H4 (cell line): ENCODE measurements at regions not wholly inside any gene's neighbourhood (a gene's known extent, or its start where the extent isn't known, plus 50 kb on each side); places are given as distances from the start of the nearest gene placed in this dataset.
"Not testable (repeated sequence)": the region's sequence is repeated elsewhere in the genome, so short reads cannot be mapped to it uniquely, and the experiment has no call there.

Experiments used
- DNase-seq: peaks from one replicate; pipeline ENCODE4 v3.0.0-alpha.2; 2015; ENCODE audit warnings: low spot score

DNA sequence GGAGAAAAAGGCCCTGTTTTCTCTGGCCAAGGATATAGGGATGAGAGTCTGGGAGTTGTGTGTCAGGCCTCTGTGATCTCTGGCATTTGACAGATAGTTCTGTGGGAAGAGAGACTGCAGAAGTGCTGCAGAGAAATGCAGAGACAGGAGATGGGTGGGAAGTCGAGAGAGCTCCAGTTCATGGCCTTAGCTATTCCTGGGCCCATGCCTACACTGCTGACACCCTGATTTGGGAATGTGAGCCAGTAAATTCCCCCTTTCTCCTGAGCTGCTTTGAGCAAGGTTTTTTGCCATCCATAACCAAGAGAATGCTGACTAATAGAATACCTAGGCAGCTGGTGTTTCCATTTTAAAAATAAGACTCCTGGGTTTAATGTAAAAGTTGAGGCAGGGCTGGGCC lies 59.3 kb downstream of the EBLN2 start:
- DNase-seq: no peak

DNA sequence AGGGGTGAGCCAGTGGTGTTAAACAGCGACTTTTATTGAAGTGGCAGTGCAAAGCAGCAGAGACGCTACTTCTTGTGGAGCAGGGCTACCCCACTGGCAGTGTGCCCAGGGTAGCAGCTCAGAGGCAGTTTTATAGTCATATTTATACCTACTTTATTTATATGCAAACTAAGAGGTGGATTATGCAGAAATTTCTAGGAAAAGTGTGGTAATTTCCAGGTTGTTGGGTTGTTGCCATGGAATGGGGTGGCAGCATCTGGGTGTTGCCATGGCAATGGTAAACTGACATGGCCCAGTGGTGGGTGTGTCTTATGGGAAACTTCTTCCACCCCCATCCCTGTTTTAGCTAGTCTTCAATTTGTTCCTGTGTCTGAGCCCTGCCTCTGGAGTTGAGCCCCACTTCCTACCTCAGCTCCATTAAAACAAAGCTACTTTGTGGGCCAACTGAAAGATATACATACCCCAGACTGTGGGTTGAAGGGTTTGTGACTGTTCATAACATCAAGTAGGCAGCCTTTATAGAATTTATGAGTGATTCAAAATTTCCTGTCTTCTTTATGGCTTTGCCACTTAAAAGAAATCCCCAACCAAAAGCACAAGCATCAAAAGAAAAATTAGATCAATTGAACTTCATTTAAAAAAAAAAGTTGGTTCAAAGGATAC lies 60.3 kb downstream of the EBLN2 start:
- no peak for DNase-seq

DNA sequence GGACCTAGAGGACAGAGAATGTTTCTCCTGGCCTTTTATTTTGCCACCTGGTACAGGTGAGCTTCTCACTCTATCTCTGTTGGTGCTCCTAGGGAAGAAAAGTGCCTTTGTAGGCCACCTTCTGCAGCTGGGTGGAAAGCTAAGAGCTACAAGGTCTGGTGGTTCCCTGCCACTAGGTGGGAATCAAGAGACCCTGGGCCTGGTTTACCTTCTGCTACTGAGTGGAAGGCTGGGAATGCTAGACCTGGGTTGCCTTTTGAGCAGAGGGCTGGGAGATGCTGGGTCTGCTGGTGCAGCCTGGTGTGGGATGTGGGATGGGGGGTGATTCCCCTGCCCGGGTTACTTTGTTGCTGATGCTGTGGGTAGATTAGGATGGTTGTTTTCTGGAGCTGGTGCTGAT lies 72.6 kb downstream of the EBLN2 start:
- DNase-seq: no peak

DNA sequence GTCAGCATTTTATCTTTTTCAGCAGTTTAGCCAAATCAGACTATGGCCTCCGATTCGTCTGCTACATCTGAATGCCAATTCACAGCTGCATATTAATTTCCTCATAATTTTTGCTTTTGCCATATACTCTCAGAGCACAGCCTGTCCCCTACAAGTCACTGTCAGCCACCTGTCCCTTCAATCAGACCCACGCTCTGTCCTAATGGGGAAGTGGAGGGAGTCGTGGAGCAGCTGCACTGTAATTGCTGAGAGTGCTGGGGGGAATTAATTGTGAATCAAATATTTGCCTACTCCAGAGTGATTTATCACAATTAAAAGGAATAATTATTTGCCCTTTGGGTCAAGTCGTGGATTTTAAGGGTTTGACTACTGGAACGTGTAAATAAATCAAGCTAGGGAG lies 75.5 kb downstream of the EBLN2 start:
- no peak for DNase-seq

DNA sequence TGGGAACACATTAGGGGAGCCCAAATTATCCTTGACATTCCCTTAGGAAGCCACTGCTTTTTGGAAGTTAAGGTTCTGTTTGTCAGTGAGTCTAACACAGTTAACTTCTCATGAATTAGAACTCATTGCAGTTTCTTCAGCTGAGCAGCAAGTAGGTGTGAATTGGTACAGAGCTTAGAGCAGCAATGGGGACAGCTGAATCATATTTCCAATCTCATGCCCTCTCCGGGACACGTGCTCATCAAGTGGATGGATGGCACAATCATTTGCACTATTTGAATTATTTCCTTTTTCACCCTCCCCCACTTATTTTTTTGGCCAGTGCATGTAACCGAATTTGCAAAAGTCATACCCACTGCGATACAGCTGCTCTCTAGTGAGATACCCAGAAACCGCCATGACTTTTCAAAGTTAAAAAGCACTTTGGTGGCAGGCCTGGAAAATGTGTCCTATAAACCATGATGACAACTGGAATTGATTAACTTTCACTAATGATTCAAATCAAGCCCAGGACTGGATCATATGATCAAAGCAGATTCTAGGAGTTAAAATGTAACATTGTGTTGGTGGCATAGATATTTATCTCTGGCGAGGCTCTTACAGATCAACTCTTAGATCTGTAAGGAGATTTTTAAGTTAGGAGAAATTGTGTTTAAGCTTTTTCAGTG lies 76.4 kb downstream of the EBLN2 start:
- no peak for DNase-seq

DNA sequence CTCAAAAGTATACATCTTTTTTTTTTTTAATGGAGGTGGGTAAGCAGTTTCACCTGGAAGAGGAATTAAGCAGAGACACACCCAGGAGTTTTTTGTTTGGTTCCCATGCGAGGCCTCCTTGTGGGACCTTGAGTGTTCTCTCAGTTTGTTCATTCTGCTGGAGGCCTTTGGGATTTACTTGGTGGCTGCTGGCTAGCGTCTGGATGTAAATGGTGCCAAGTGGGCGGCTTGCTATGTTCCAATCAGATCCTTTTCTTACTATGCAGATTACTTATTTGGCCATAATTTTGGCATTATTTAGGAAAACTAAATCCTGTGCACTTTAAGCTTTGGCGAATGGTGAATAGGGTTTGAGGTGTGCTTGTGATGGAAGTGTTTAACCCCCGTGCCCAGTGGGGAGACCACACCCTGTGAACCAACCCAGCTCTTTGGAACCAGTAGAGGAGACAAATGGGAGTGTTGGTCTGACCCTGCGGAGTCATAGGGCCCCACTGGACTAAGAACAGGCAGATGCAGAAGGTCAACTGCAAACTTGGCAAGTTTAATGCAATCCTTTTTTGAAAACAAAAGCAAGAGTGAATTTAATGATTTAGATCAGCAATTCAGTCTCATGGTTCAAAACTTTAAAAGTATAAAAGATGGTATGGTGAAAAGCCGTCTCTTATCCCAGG lies 79.4 kb downstream of the EBLN2 start:
- DNase-seq: no peak

DNA sequence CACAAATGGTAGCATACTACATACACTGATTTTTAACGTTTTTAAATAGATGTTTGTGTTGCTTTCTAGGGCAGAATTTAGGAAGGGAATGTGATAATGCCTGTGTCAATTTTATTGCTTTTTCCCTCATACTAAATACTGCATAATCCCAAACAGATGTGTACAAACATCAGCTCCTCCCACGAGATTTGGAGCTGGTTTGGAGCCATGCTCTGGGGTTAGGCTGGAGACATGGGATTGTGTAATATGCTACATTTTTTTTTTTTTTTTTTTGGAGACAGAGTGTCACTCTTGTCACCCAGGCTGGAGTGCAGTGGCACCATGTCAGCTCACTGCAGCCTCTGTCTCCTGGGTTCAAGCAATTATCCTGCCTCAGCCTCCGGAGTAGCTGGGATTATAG lies 80.1 kb downstream of the EBLN2 start:
- no peak for DNase-seq

DNA sequence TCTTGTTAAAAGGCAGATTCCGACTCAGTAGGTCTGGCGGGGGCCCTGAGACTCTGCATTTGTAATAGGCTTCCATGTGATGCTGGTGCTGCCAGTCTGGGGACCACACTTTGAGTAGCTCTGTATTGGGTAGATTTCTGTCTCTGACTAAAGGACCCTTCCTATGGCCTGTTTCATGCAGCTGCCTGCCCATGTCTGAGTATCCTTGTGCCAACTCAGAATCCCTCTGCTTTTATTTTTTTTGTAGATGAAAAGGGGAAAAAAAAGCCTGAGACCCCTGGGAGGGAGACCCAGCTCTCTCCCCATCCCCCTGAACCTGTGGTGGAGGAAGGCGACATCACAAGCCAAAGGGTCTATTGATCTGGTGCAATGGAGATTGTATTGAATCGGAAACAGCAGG lies 81.9 kb downstream of the EBLN2 start:
- no peak for DNase-seq

DNA sequence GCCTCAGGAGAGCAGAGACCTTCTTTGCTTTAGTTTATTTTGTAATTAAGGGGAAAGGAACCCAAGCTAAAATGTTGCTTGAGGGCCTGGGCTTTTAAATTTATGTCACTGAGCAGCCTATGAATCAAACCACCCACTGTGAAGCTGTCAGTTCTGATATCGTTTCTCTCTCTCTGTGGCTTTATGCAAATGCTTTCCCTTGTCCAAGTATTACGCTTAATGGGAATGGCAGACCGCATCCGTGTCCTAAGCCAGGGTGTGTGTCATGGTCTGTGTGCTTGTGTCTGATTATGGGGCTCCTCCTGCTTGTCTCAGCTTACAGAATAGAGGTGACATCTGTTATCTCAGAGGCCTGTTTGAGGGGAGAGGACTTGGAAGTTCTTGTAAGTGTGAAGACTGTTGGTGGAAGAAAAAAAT lies 82.4 kb downstream of the EBLN2 start:
- DNase-seq: peak; percentile 37

DNA sequence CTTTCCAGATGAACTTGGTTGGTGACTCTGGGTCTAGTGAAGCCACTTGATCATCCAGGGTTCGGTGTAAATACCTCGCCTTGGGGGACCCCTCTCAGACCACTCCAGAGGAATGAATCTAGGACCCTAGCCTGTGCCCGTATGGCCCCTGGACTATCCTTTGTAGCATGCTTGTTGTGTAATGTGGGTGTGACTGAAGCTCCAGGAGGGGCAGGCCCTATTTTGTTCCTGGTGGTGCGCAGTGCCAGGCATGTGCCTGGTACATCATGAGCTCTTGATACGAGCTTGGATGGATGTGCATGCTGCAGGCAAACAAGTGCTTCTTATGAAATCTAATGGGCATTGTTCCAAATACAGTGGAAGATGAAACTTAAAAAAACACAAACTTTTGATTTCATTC lies 82.8 kb downstream of the EBLN2 start:
- DNase-seq: no peak

DNA sequence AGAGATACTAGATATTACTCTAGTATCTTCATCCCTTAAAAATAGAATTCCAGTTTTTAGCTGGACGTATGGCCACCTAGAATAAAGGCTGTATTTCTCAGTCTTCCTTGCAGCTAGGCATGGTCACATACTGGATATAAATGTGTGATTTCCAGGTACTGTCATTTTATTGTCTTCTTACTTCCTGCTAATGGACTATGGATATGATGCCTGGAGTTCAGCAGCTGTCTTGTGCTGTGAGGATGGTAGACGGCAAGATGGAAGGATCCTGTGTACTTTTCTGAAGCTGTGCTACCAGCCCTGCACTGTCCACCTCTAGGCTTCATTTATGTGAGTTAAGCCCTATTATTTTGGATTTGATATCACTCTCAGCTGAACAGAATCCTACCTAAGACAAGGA lies 83.4 kb downstream of the EBLN2 start:
- DNase-seq: no peak

DNA sequence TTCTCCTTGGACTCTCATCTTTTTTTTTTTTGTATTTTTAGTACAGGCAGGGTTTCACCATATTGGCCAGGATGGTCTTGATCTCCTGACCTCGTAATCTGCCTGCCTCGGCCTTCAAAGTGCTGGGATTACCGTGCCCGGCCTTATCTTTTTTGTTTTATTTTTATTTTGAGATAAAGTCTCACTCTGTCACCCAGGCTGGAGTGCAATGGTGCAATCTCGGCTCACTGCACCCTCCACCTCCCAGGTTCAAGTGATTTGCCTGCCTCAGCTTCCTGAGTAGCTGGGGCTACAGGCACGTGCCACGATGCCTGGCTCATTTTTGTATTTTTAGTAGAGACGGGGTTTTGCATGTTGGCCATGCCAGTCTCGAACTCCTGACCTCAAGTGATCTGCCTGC lies 86.0 kb downstream of the EBLN2 start:
- DNase-seq: not testable (repeated sequence)

DNA sequence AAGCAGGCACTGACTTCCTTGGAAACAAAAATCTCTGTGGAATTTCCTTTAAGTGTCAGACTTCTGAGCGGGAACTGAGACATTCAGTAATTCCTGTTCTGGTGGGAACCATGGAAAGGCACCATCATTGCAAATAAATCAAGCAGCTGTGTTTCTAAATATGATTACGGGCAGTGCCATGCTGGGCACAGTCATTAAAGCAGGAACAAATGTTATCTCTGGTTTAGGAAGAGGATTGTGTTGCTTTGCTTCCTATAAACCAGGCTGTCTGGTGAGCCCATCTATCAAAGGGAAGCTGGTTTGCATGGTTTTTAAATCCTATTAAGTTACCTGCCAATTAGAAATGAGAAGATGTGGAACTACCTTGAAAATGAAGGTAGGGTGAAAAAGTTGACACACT lies 86.7 kb downstream of the EBLN2 start:
- no peak for DNase-seq

DNA sequence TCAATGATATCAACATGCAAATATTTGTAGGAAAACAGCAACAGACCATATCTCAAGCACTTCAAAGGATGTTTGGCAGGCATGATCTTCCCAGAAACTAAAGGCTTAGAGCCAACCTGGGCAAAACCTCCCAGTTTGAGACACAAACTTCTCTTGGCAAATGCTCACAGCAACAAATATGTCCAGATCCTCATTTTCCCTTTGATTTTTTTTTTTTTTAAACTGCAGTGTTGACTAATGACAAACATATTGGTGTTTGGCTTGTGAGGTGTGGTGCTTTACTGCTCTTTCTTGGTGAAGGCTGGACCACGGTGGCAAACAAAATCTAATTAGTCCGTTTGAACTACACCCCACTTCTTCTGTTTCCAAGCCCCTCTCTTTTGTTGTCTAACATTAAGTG lies 87.2 kb downstream of the EBLN2 start:
- no peak for DNase-seq

DNA sequence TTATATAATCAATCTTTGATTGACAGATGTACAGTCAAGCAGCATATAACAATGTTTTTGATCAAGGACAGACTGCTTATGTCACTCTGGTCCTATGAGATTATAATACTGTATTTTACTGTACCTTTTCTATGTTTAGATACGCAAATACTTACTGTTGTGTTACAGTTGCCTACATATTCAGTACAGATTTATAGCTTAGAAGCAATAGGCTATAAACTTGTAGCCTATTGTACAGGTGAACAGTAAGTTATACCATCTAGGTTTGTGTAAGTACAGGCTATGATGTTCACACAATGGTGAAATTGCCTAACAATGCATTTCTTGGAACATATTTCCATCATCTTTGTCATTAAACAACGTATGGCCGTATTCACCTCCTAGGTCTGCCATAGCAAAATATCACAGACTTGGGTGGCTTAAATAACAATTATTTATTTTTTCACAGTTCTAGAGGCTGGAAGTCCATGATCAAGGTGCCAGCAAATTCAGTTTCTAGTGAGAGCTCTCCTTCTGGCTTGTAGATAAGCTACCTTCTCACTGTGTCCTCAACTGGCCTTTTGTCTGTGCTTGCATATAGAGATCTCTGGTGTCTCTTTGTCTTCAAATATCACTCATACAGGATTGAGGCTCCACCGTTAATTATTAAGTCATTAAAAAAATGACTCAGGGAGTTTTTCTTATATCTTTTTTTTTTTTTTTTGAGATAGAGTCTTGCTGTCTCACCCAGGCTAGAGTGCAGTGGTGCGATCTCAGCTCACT lies 89.1 kb downstream of the EBLN2 start:
- no peak for DNase-seq

DNA sequence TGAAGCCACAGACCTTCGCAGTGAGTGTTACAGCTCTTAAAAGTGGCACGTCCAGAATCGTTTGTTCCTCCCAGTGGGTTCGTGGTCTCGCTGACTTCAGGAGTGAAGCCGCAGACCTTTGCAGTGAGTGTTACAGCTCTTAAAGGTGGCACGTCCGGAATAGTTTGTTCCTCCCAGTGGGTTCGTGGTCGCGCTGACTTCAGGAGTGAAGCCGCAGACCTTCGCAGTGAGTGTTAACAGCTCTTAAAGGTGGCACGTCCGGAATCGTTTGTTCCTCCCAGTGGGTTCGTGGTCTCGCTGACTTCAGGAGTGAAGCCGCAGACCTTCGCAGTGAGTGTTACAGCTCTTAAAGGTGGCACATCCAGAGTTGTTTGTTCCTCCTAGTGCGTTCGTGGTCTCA lies 91.1 kb downstream of the EBLN2 start:
- not testable (repeated sequence) for DNase-seq

DNA sequence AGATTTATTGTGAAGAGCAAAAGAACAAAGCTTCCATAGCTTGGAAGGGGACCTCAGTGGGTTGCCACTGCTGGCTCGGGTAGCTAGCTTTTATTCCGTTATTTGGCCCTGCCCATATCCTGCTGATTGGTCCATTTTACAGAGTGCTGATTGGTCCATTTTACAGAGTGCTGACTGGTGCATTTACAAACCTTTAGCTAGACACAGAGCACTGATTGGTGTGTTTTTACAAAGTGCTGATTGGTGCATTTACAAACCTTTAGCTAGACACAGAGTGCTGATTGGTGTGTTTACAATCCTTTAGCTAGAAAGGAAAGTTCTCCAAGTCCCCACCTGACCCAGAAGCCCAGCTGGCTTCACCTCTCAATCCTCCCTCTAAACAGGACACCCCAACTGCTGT lies 91.6 kb downstream of the EBLN2 start:
- DNase-seq: not testable (repeated sequence)

DNA sequence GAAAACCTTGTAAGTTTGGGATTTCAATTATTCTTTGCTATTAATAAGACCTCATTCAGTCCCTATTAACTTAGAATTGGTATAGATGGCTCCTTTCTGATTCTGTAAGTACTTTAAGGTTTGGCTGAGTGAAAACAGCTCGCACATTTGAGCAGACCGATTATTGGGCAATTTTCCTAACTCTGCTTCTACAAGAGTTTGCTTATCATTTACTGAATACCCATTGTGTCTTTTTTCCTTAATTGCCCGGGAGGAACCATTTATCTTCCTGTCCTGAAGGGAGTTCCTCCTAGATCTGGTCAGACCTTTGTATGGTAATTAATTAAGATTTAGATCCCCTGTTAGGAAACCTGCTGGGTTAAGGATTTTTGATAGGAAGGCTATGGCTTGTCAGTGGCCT lies 92.8 kb downstream of the EBLN2 start:
- DNase-seq: not testable (repeated sequence)

DNA sequence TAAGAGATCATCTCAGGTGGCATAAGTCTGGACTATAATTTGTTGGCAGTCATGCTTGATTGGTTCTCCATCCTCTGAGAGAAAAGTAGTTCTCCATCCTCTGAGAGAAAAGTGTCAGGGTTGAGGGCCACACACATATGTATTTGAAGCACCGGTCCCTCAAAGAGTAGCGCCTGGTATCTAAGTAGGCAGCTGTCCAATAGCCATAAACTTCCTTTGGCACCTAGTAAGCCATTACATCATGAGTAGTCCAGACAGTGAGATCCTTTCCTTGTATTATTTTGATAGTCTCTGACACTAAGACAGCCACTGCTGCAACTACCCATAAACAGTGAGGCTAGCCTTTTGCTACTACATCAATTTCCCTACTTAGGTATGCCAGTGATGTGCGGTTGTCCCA lies 94.0 kb downstream of the EBLN2 start:
- not testable (repeated sequence) for DNase-seq

DNA sequence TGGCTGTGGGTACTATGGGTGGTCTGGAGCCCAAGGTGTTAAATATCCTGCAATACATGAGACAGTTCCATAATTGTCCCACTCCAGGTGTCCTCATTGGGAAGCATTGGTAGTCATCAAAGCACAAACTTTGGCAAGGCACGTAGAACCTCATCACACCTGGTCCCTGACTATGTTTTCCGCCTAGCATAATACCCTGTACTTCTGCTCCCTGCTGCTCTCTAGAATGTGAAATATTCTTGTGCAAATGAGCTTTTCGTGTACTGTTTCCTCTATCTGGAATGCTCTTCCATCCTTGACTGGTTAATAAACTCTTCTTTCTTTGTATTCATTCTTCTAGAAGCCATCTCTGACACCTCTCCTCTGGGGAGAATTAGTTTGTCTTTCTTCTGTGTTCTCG lies 103.2 kb downstream of the EBLN2 start:
- no peak for DNase-seq

DNA sequence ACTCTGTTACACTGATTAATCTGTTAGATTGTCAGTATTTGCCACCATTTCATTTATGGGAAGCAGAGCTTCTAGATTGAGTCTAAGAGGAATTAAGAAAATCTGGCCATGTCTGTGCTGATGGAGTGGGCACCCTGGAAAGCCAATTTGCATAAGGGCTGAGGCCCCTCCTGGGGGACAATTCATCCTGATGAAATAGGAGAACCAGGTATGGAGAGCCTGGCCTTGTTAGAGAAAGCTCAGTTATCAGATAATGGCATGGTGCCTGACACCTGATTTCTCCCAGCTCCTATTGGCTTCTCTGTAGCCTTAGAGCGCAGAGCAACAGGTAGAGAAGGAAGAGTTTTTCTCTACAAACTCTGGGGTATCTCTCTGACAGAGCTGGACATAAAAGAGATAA lies 114.2 kb downstream of the EBLN2 start:
- no peak for DNase-seq

DNA sequence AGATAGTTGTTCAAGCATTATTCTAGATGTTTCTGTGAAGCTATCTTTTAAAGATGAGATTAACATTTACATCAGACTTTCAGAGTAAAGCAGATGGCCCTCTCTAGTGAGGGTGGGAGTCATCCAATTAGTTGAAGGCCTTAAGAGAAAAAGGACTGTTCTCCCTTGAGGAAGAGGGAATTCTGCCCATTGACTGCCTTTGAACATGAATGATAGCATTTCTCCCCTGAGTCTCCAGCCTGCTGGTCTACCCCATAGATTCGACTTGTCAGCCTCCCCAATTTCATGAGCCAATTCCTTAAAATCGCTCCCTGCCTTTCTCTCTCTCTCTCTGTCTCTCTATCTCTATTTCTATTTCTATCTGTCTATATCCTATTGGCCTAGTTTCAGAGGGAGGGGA lies 115.5 kb downstream of the EBLN2 start:
- DNase-seq: no peak

DNA sequence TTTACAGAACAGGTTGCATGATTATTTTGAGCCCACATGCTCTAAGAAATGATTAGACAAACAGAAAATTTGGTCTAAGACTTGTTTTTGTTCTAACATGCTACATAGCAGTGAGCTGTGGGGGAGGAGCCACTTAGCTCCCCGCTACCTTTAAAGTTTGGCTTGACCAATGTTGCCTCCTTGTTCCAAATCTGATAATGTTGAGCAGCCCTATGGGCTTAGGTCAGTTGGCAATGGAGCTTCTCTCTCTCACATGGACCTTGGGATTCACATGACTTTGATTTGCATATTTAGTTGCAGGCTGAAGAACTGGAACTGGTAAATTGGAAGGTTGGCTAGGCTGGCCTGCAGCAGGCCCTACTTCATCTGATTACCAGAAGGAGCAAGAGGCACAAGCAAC lies 116.4 kb downstream of the EBLN2 start:
- no peak for DNase-seq
